ENCODE measurements at regions not wholly inside any gene's neighbourhood (a gene's known extent, or its start where the extent isn't known, plus 50 kb on each side); places are given as distances from the start of the nearest gene placed in this dataset.
"Not testable (repeated sequence)": the region's sequence is repeated elsewhere in the genome, so short reads cannot be mapped to it uniquely, and the experiment has no call there.

DNA sequence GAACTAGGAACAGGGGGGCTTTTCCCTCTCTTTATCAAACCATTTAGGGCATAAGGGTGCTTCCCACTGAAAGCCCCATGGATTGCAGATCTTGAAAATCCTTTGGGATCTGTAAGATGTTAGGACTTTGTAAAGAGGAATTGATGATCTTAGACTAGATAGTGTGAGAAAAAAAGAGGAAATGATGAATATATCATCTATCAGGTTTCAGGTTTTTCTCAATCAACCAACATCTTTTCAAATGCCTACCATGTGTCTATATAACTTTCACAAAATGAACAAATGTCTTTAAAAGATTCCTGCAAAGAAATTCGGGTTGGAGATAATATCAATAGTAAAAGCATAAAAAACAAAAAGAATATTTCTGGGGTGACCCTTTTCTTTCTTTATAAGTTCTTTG, 50.1 kb downstream of the KCNC4 start:
- no peaks in the 10 kb centered on the region for H3K9me3 Mint-ChIP-seq
- peaks cover 3% of the 10 kb centered on the region for H3K4me1 Mint-ChIP-seq
- ATAC-seq (ENCODE audit: low read depth) (no peak), DNase-seq (no peak)
- peaks cover 8% of the 10 kb centered on the region for H3K27me3 Mint-ChIP-seq
- POLR2A ChIA-PET = no interaction called here
- no peaks in the 10 kb centered on the region for H3K36me3 Mint-ChIP-seq
- no peak overlapping the region for H3K27ac Mint-ChIP-seq
- no peak overlapping the region for H3K4me3 Mint-ChIP-seq

DNA sequence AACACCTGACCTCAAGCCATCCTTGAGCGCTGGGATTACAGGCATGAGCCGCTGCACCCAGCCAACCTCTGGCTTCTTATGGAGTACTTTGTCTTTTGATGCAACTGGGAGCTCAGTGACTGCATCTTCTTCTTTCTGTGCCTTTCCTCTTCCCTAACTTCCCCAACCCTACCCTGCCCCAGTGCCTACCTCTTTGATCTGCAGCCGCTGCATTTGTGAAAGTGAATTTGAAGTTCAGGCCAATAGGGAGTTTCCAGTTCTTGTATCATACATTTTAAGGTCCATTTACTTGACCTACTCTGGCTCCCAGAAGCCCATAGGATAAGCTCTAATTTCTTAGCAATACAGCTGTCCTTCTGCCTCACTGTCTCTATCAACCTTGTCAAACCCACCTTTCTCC, 52.2 kb downstream of the KCNC4 start:
- POLR2A ChIA-PET = no interaction called here
- H3K9me3 Mint-ChIP-seq = no peaks in the 10 kb centered on the region
- ATAC-seq (ENCODE audit: low read depth) (no peak), DNase-seq (no peak)
- H3K27me3 Mint-ChIP-seq = peaks cover 8% of the 10 kb centered on the region
- H3K4me3 Mint-ChIP-seq = no peak overlapping the region
- H3K27ac Mint-ChIP-seq = no peak overlapping the region
- no peaks in the 10 kb centered on the region for H3K36me3 Mint-ChIP-seq
- peaks cover 3% of the 10 kb centered on the region for H3K4me1 Mint-ChIP-seq

DNA sequence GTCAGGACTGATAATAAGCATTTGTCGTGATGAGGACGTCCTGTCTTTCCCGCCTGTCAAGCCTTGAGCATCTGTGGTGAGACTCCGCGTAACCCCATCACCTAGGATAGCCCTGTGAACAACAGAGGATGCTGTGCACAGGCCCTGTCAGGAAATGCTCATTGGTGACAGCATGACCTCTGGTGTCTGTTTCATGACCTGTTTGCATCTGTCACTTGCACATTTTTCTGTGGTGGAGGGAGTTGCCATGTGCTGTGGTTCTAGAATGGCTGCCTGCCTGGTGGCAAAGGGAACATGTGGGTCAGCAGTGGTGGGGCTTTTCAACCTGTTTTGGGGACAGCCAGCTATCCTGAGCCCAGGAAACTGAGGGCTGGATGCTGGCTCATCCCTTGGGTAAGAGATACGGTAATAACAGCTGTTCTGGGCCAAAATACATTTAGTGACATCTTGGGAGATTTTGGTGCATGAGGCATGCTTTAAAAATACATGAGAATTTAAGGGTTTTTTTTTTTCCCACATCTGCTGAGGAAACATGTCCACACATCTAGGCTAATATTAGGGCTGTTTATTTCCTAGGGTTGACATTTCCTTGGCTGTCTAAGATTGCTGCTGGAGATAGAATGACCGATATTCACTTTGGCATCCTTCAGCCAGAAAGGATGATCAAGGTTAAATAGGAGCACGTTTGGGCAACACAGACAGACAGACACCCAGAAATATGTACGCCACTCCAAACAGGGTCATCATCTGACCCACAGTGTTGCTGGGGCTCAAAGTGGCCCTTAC, 52.9 kb downstream of the KCNC4 start:
- ATAC-seq (ENCODE audit: low read depth) = peak; percentile 66
- H3K4me3 Mint-ChIP-seq = no peak overlapping the region
- no peaks in the 10 kb centered on the region for H3K9me3 Mint-ChIP-seq
- no peaks in the 10 kb centered on the region for H3K36me3 Mint-ChIP-seq
- POLR2A ChIA-PET = no interaction called here
- no peak for DNase-seq
- peaks cover 8% of the 10 kb centered on the region for H3K27me3 Mint-ChIP-seq
- H3K27ac Mint-ChIP-seq = no peak overlapping the region
- peaks cover 3% of the 10 kb centered on the region for H3K4me1 Mint-ChIP-seq

DNA sequence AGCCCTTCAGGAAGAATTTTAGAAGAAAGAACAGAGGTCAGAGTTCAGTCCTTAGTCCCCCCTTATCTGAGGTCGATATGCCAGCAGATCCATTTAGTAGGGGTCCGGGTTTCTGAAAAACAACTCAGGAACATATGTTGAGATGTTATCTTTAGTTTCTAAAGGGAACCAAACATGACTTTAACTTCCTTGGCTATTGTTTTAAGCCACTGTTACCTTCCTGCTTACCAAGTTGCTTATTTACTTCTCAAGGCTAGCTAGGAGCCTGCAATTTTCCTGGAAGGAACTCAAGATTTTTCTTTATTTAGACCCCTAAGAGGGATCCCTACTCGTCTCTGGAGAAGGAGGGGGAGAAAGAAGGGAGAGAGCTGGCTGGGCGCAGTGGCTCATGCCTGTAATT, 54.3 kb downstream of the KCNC4 start:
- Mint-ChIP-seq H3K36me3 (no peaks in the 10 kb centered on the region), H3K4me1 (peaks cover 3% of the 10 kb centered on the region), H3K27me3 (peaks cover 8% of the 10 kb centered on the region), H3K27ac (no peak overlapping the region), H3K4me3 (no peak overlapping the region), H3K9me3 (no peaks in the 10 kb centered on the region)
- DNase-seq (no peak), ATAC-seq (ENCODE audit: low read depth) (no peak)
- POLR2A ChIA-PET = no interaction called here

DNA sequence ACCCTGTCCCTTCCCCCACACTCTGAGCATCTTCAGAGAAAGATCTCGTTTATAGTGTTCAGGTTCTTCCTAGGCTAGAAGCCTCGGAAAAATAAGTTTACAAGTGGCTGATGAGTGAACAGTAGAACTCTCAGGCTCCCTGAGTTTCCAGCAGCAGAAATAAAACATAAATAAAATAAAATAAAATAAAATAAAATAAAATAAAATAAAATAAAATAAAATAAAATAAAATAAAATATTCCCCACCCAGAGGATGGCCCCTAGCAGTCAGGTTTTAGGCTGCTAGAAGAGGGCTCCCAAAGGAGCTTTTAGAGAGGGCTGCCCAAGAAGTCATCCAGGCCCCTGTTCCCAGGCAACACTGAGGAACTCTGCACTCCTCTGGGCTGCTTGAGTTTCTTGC, 55.1 kb downstream of the KCNC4 start:
- ATAC-seq (ENCODE audit: low read depth) (no peak), DNase-seq (no peak)
- Mint-ChIP-seq H3K27me3 (peaks cover 7% of the 10 kb centered on the region), H3K27ac (no peak overlapping the region), H3K4me3 (no peak overlapping the region), H3K4me1 (peaks cover 3% of the 10 kb centered on the region), H3K9me3 (no peaks in the 10 kb centered on the region), H3K36me3 (no peaks in the 10 kb centered on the region)
- POLR2A ChIA-PET = no interaction called here

DNA sequence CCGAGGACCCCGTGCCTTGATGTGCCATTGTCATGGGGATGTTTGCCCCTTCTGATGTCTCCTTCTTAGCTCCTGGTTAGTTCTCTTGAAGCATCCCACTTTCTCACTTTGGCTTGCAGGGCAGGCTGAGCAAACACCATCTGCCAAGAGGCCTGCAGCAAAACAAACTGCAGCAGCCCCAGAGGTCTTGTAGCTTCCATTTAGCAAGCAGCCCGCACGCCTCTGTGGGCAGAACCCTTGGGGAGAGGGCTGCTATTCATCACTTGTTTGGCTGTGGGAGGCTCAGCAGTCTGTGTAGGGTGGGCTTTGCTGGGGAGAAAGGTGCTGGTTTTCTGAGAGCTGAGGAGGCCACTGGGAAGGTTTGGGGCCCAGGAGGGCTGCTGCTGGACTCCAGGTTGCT, 56.7 kb downstream of the KCNC4 start:
- no peak overlapping the region for H3K4me3 Mint-ChIP-seq
- no peak for DNase-seq
- no peak for ATAC-seq (ENCODE audit: low read depth)
- H3K9me3 Mint-ChIP-seq = no peaks in the 10 kb centered on the region
- POLR2A ChIA-PET = no interaction called here
- H3K4me1 Mint-ChIP-seq = peaks cover 3% of the 10 kb centered on the region
- H3K27ac Mint-ChIP-seq = no peak overlapping the region
- peaks cover 4% of the 10 kb centered on the region for H3K27me3 Mint-ChIP-seq
- no peaks in the 10 kb centered on the region for H3K36me3 Mint-ChIP-seq

DNA sequence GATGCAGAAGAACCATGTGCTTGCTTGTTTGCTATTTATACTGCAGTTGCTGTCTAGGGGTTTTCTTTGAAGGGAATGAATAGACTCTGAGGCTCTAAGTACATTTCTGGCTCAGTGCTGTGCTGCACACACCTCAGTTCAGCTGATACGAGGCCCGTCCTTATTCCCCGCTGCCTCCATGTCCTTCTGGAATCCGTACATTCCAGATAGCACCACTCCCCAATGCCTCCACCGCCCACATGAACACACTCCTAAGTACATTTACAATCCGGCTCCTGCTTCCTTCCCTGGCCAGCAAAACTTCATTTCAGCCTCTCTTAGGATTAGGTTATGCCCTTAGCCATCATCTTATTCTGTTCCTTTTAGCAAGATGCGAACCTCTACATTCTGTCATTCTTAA, 57.1 kb downstream of the KCNC4 start:
- ATAC-seq (ENCODE audit: low read depth) (no peak), DNase-seq (no peak)
- Mint-ChIP-seq H3K36me3 (no peaks in the 10 kb centered on the region), H3K4me3 (no peak overlapping the region), H3K27ac (no peak overlapping the region), H3K27me3 (peaks cover 4% of the 10 kb centered on the region), H3K4me1 (peaks cover 3% of the 10 kb centered on the region), H3K9me3 (no peaks in the 10 kb centered on the region)
- POLR2A ChIA-PET = no interaction called here

DNA sequence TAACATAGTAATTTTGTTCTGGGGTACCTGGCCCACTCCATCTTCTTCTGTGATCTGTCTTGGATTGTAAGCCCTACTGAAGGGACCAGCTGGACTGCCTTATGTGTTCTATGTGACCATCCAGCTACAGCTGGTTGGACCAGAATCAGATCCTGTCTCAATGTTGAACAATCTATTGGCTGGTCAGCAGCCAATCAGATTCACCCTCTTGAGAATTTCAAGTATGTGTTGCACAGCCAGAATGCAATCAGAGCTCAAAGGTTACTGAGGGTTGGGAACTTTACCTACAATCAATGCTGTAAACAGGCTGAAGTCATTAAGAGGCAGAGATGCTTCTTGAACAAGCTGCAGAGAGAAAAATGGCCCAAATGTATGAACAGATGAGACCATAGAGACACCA, 61.9 kb downstream of the KCNC4 start:
- POLR2A ChIA-PET = no interaction called here
- H3K4me1 Mint-ChIP-seq = no peaks in the 10 kb centered on the region
- H3K27ac Mint-ChIP-seq = no peak overlapping the region
- no peak overlapping the region for H3K4me3 Mint-ChIP-seq
- ATAC-seq (ENCODE audit: low read depth) (no peak), DNase-seq (no peak)
- no peaks in the 10 kb centered on the region for H3K36me3 Mint-ChIP-seq
- H3K27me3 Mint-ChIP-seq = peaks cover 19% of the 10 kb centered on the region
- no peaks in the 10 kb centered on the region for H3K9me3 Mint-ChIP-seq

DNA sequence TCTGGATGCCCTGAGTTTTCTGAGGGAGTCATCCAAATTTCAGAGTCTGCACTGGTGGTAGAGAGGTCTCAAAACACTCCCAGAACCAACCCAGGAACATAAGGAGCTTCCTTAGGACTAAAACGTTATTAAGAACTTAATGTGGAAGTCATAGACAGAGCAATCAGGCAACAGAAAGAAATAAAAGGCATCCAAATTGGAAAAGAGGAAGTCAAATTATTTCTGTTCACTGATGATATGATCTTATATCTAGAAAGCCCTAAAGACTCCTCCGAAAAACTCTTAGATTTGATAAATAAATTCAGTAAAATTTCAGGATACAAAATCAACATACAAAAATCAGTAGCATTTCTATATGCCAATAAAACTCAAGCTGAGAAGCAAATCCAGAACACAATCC, 63.7 kb downstream of the KCNC4 start:
- H3K36me3 Mint-ChIP-seq; H3K9me3 Mint-ChIP-seq; DNase-seq; H3K4me3 Mint-ChIP-seq; H3K27ac Mint-ChIP-seq; POLR2A ChIA-PET; H3K4me1 Mint-ChIP-seq; ATAC-seq (ENCODE audit: low read depth): not testable (repeated sequence)
- H3K27me3 Mint-ChIP-seq = peaks cover 20% of the 10 kb centered on the region

DNA sequence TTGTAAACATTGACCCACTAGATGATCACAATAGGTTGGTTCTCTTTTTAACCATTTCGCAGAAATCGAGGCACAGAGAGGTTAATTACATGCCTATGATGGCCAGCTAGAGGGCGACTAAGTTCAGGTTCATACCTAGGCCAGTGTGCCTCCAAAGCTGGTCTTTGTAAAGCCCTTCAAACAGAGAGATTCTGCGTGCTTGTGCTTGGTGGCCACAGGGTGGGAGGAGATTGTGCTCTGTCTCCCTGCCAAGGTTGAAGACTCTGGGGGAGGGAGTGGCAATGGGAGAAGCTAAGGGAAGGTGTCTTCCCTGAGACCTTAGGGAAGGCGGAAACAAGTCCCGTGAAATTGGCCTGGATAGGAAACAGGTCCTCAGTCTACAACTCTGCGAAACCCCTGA, 59.1 kb upstream of the RBM15 start:
- H3K4me1 Mint-ChIP-seq = peaks cover 2% of the 10 kb centered on the region
- H3K4me3 Mint-ChIP-seq = no peak overlapping the region
- no peak for DNase-seq
- POLR2A ChIA-PET = interaction anchor here (0.7 kb wide), 1 partner anchor 225 kb away, joined by 4 read pairs; no protein-coding TSS in a partner anchor
- H3K27me3 Mint-ChIP-seq = peaks cover 4% of the 10 kb centered on the region
- H3K9me3 Mint-ChIP-seq = no peaks in the 10 kb centered on the region
- ATAC-seq (ENCODE audit: low read depth) = no peak
- no peak overlapping the region for H3K27ac Mint-ChIP-seq
- H3K36me3 Mint-ChIP-seq = no peaks in the 10 kb centered on the region

DNA sequence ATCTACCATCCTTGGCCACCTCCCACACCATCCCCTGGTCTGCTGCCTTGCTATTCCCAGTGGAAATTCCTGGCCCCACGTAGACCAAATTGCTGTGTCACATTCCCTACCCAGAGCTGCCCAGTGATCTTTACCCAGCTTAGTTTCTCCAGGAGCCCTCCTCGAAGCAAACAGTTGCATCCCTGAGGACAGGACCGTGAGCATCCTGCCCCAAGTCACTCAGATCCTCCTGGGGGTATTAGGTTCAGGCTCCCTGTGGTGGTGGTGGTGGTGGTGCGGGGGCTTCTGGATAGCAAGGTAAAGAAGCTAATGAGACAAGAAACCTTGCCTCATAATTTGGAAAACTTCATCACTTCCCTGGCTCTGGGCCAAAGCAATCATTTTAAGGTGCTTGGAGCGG, 58.4 kb upstream of the RBM15 start:
- Mint-ChIP-seq H3K4me3 (no peak overlapping the region), H3K4me1 (peaks cover 2% of the 10 kb centered on the region), H3K27ac (no peak overlapping the region), H3K9me3 (no peaks in the 10 kb centered on the region), H3K36me3 (no peaks in the 10 kb centered on the region), H3K27me3 (peaks cover 3% of the 10 kb centered on the region)
- ATAC-seq (ENCODE audit: low read depth) (no peak), DNase-seq (no peak)
- POLR2A ChIA-PET = no interaction called here

DNA sequence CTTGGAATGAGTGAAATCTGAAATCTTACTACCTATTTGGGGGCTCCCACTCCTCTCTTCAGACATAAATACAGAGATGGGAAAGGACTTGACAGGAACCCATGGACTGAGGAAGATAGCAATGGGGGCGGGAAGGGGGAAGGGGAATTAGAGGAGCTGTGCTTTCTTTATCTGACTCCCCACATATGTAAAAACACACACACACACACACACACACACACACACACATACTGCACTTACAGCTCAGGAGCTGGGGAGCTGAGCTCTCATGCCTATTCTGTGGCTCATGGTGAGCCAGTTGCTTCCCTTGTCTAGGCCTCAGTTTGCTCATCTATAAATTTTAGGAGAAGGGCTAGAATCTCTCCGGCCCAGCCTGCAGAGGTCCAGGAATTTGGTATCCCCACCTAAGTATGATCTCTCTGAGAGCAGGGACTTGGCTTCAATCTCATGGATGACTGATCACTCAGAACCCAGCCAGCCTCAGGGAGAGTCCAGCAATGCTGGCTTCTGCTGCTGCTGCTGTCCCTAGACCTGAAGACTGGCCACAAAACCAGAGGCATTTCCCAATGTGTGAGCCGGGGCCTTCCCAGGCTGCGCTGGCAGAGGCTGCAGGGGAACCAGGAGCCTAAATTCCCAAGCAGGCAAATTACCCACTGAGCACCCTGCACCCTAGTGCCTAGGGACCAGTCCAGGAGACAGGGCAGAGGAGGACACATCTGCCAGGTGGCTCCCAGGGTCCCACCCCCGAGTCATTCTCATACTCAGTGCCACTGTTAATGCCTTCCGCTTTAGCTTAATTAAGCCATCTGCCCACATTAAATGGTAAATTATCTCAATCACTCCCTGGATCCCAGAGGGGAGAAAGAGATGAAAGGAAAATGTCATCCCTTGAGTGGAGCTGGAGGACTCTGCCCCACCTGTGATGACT, 57.5 kb upstream of the RBM15 start:
- H3K27ac Mint-ChIP-seq = no peak overlapping the region
- H3K9me3 Mint-ChIP-seq = no peaks in the 10 kb centered on the region
- H3K27me3 Mint-ChIP-seq = peaks cover 3% of the 10 kb centered on the region
- DNase-seq = no peak
- POLR2A ChIA-PET = no interaction called here
- H3K4me1 Mint-ChIP-seq = peaks cover 2% of the 10 kb centered on the region
- ATAC-seq (ENCODE audit: low read depth) = no peak
- no peak overlapping the region for H3K4me3 Mint-ChIP-seq
- H3K36me3 Mint-ChIP-seq = no peaks in the 10 kb centered on the region

DNA sequence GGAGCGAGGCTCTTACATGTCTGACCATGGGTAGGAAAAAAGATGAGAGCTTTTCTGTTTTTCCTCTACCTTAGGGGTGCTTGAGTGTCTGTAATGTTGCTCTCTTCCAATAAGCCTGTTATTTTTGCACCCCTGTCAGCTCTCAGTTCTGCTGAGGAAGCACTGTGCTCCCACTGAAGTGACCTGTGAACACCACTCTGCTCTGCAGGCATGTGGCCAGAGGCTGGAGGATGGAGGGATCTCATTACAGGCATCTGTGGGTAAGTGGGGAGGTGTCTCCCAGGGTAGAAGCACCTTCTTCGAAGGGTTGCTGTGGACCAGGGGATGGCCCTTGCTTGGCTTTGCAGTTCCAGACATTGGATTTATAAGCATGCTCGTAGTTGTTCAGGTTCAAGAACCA, 56.8 kb upstream of the RBM15 start:
- Mint-ChIP-seq H3K27me3 (peaks cover 3% of the 10 kb centered on the region), H3K27ac (no peak overlapping the region), H3K4me1 (peaks cover 2% of the 10 kb centered on the region), H3K4me3 (no peak overlapping the region), H3K9me3 (no peaks in the 10 kb centered on the region), H3K36me3 (no peaks in the 10 kb centered on the region)
- no peak for ATAC-seq (ENCODE audit: low read depth)
- no peak for DNase-seq
- POLR2A ChIA-PET = no interaction called here

DNA sequence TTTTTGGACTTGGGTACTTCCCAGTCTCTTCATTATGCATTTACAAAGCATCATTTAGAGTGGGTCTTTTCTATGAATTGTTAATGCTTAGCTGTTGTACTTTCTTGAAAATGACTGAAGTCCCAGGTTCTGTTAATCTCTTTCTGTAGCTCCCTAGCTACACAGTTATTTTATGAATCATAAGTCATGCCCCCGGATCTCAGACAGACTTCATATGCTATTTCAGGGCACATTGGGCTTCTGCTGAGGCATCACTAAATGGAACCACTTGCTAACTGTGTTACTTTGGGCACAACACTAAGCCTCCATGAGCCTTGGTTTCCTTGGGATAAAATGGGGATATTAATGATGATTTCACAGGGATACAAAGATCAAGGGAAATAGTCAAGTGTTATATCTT, 55.5 kb upstream of the RBM15 start:
- H3K4me3 Mint-ChIP-seq = no peak overlapping the region
- no peaks in the 10 kb centered on the region for H3K9me3 Mint-ChIP-seq
- ATAC-seq (ENCODE audit: low read depth) = no peak
- peaks cover 2% of the 10 kb centered on the region for H3K4me1 Mint-ChIP-seq
- POLR2A ChIA-PET = no interaction called here
- no peaks in the 10 kb centered on the region for H3K36me3 Mint-ChIP-seq
- H3K27me3 Mint-ChIP-seq = peaks cover 2% of the 10 kb centered on the region
- no peak overlapping the region for H3K27ac Mint-ChIP-seq
- DNase-seq = no peak

Measured in activated naive CD8-positive, alpha-beta T cell treated with anti-CD3 and anti-CD28 coated beads, Interleukin-2, amount 10 ng/mL, durations not matched to agents 7 days and 5 days (primary cell).